ENCODE measurements at regions not wholly inside any gene's neighbourhood (a gene's known extent, or its start where the extent isn't known, plus 50 kb on each side); places are given as distances from the start of the nearest gene placed in this dataset.

DNA sequence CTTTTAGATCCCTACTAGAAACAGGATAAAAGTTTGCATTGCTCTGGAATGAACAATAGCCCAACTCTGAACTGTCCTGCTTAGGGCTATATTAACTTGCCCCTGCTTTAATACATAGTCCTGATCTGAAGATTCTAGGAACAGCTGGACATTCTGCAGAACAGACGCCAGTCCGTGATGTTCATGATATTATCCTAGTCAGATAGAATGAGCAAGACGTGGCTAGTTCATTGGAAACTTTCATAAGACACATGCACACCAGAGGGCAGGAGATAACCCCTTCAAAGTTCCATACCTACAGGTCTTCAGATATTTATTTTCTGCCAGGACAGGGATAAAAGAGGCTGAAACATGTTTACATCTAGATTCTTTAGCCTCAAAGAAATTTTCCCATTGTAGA, 75.5 kb upstream of the CLNK start:
- TF ChIP-seq CTCF (IDR thresholded peaks at IDR 0.05; ENCODE audit: control insufficient read depth, extremely low read depth, insufficient read depth), result no peak
- no peak overlapping the region for H3K4me3 ChIP-seq (ENCODE audit: low read depth, low read length)
- DNase-seq (ENCODE audit: low read depth), result no peak

DNA sequence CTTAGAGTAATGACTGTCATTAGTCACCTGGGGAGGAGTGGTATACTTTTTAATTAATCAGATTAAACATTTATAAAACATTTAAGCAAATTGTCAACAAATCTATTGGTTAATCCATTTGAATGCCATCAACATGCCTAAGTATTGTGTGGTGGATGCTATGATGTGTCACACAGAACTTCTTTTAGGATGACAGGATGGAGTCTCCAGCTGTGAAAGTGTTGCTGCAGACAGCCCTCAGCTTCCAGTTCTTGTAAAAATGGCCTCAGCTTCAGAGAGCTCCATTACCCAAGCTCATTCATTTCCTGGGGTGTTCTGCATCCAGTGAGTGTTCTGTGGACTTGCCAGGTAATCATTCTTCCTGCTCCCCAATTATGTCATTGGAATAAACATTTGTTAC, 74.3 kb upstream of the CLNK start:
- no peak for TF ChIP-seq CTCF (IDR thresholded peaks at IDR 0.05; ENCODE audit: control insufficient read depth, extremely low read depth, insufficient read depth)
- no peak overlapping the region for H3K4me3 ChIP-seq (ENCODE audit: low read depth, low read length)

DNA sequence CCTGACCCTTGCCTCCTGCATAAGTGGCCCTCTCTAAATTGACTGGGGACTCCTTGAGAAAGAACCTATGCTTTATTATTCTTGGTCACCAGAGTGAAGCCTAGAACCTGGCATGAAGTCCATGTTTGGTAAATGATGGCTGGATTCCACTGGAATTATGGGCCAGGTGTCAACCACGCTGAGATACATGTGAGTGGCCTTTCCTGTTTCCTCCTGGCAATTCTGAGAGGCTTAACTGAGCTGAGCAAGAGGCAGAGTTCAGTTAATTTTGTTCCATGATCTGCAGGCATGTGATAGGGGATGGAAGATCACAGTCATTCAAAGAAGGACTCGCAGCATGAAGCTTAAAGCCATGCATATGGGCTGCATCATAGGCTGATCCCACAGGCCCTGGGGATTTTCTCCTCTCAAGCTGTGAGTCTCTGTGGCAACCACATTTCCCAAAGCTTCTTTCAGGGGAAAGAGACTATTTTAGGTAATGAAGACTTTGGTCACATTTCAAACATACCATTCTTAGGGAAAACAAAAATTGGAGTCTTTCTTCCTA, 69.4 kb upstream of the CLNK start:
- H3K4me3 ChIP-seq (ENCODE audit: low read depth, low read length), result no peak overlapping the region
- no peak for DNase-seq (ENCODE audit: low read depth)
- TF ChIP-seq CTCF (IDR thresholded peaks at IDR 0.05; ENCODE audit: control insufficient read depth, extremely low read depth, insufficient read depth), result no peak

More for the DNA sequence above, 74.3 kb upstream of the CLNK start:
- DNase-seq (ENCODE audit: low read depth), result no peak

DNA sequence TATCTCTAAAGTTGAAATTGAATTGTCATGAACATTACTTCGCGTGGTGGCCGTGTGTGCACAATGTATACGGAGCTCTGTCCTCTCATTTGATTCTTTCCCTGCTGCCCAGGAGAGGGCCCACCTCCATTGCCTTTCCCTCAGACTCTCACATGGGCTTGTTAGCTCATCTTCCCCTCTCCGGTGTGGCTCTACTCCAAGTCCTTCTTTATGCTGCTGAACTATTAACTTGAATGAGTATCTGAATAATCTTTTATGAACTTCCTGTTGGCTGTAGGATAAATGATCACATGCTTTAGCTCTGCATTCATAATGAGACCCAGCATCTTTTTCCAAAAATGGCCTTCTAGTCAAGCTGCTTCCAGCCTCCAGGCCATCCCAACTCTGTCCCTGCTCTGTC, 68.8 kb upstream of the CLNK start:
- TF ChIP-seq CTCF (IDR thresholded peaks at IDR 0.05; ENCODE audit: control insufficient read depth, extremely low read depth, insufficient read depth), result no peak
- DNase-seq (ENCODE audit: low read depth), result no peak
- H3K4me3 ChIP-seq (ENCODE audit: low read depth, low read length), result no peak overlapping the region

GRCh38 chr4:10750714-10751113, 66.1 kb upstream of the CLNK start:
- no peak for TF ChIP-seq CTCF (IDR thresholded peaks at IDR 0.05; ENCODE audit: control insufficient read depth, extremely low read depth, insufficient read depth)
- DNase-seq (ENCODE audit: low read depth), result no peak
- H3K4me3 ChIP-seq (ENCODE audit: low read depth, low read length), result no peak overlapping the region

DNA sequence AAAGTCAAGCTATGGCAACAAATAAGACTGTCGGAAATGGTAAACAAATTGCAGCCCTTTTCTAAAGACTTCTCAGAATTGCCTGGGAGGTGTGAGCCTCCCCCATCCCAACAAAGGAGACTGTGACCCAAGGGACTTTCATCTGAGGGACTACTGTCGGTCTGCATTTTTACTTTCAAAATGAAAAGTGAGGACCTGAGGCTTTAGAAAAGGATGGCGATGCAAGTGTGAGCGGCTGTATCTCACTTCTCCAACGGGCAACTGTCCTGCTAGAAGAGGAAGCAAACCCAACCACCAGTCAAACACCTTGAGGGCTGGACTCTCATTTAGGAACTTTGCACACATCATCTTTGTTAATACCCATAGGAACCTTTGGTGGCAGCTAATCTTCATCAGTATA, 62.6 kb upstream of the CLNK start:
- DNase-seq (ENCODE audit: low read depth), result no peak
- TF ChIP-seq CTCF (IDR thresholded peaks at IDR 0.05; ENCODE audit: control insufficient read depth, extremely low read depth, insufficient read depth), result no peak
- H3K4me3 ChIP-seq (ENCODE audit: low read depth, low read length), result no peak overlapping the region

DNA sequence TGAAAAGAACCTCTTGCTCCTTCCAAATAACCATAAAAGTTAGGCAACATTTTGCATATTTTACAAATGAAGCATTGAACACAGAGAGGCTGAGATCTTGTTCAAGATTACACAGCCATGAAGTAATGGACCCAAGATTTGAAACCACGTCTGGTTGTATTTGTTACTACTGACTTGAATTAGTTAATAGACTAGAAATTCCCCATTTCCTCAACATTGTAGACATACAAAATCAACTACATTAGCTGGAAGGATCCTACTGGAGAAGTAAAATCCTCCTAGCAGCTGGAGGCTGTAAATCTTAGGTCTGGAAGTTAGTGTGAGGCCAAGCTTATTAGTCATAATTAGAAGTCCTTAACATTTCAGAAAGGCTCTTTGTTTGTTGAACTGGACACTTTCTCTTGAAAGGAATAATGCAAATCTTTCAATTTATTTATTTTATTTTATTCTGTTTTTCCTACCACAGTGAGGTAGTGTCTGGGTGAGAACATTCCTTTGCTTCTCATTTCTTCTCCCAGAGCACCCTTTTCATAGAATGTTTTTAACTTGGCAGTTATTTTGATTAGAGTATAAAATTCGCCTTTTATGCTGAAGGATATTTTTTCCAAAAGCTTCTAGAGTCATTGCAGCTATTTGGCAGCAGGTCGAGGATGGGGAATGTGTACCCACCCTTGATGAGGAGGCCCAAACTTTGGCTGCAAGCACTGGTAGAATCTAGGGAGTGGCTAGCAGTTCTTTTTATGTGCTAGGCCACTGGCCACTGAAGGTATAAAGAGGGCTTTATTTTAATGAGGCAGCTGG, 62.0 kb upstream of the CLNK start:
- no peak overlapping the region for H3K4me3 ChIP-seq (ENCODE audit: low read depth, low read length)
- no peak for DNase-seq (ENCODE audit: low read depth)
- no peak for TF ChIP-seq CTCF (IDR thresholded peaks at IDR 0.05; ENCODE audit: control insufficient read depth, extremely low read depth, insufficient read depth)

Measured in LNCaP clone FGC (cell line).